ENCODE measurements at regions not wholly inside any gene's neighbourhood (a gene's known extent, or its start where the extent isn't known, plus 50 kb on each side); places are given as distances from the start of the nearest gene placed in this dataset.

- Histone ChIP-seq H3K4me1 (ENCODE audit: control insufficient read depth, insufficient read depth, low read length) (no peaks in the 10 kb centered on the region), H3K36me3 (ENCODE audit: control insufficient read depth, insufficient read depth, low read length) (no peaks in the 10 kb centered on the region), H3K27ac (ENCODE audit: low read length) (no peak overlapping the region), H3K27me3 (ENCODE audit: control insufficient read depth, insufficient read depth, low read length) (peaks cover 28% of the 10 kb centered on the region), H3K4me3 (ENCODE audit: low read length) (no peak overlapping the region), H3K9me3 (ENCODE audit: control insufficient read depth, insufficient read depth, low read length) (no peaks in the 10 kb centered on the region)
- WGBS (ENCODE audit: insufficient coverage) = 74% methylated on average over 4 of the region's 4 CpGs
- Mint-ChIP-seq H3K36me3 (peaks cover 7% of the 10 kb centered on the region), H3K27me3 (ENCODE audit: low read depth in 2 of 2) (peaks cover 57 to 79% of the 10 kb centered on the region in 2 donors), H3K27ac (no peak overlapping the region), H3K4me3 (no peak overlapping the region), H3K4me1 (peaks cover 0 to 4% of the 10 kb centered on the region in 2 donors), H3K9me3 (no peaks in the 10 kb centered on the region)
- no peak for TF ChIP-seq CTCF (IDR thresholded peaks at IDR 0.05)
- DNase-seq (no peak), ATAC-seq (no peak)
- intact Hi-C loops (cut with micrococcal nuclease) = no loop called here
Observed at GRCh38 chr5:73306078-73306719, 133.2 kb downstream of the TMEM174 start.

GRCh38 chr5:73305386-73305785 lies 132.4 kb downstream of the TMEM174 start:
- no peak overlapping the region for H3K27ac ChIP-seq (ENCODE audit: low read length)
- Mint-ChIP-seq H3K9me3 (no peaks in the 10 kb centered on the region), H3K36me3 (peaks cover 7% of the 10 kb centered on the region), H3K4me1 (peaks cover 0 to 4% of the 10 kb centered on the region in 2 donors), H3K27me3 (ENCODE audit: low read depth in 2 of 2) (peaks cover 61 to 85% of the 10 kb centered on the region in 2 donors), H3K27ac (no peak overlapping the region), H3K4me3 (no peak overlapping the region)
- intact Hi-C loops (cut with micrococcal nuclease) = no loop called here
- no peak for TF ChIP-seq CTCF (IDR thresholded peaks at IDR 0.05)
- DNase-seq (no peak), ATAC-seq (no peak)
- H3K36me3 ChIP-seq (ENCODE audit: control insufficient read depth, insufficient read depth, low read length) = no peaks in the 10 kb centered on the region
- peaks cover 32% of the 10 kb centered on the region for H3K27me3 ChIP-seq (ENCODE audit: control insufficient read depth, insufficient read depth, low read length)
- no peaks in the 10 kb centered on the region for H3K9me3 ChIP-seq (ENCODE audit: control insufficient read depth, insufficient read depth, low read length)
- 93% methylated on average over 1 of the region's 3 CpGs for WGBS (ENCODE audit: insufficient coverage)
- H3K4me3 ChIP-seq (ENCODE audit: low read length) = no peak overlapping the region
- H3K4me1 ChIP-seq (ENCODE audit: control insufficient read depth, insufficient read depth, low read length) = no peaks in the 10 kb centered on the region

- Histone ChIP-seq H3K9me3 (ENCODE audit: control insufficient read depth, insufficient read depth, low read length) (no peaks in the 10 kb centered on the region), H3K4me1 (ENCODE audit: control insufficient read depth, insufficient read depth, low read length) (no peaks in the 10 kb centered on the region), H3K27me3 (ENCODE audit: control insufficient read depth, insufficient read depth, low read length) (peaks cover 37% of the 10 kb centered on the region), H3K36me3 (ENCODE audit: control insufficient read depth, insufficient read depth, low read length) (no peaks in the 10 kb centered on the region), H3K4me3 (ENCODE audit: low read length) (no peak overlapping the region), H3K27ac (ENCODE audit: low read length) (no peak overlapping the region)
- TF ChIP-seq CTCF (IDR thresholded peaks at IDR 0.05) = no peak
- DNase-seq (no peak), ATAC-seq (no peak)
- H3K36me3 Mint-ChIP-seq = peaks cover 7% of the 10 kb centered on the region
- no peak overlapping the region for H3K4me3 Mint-ChIP-seq
- peaks cover 0 to 4% of the 10 kb centered on the region in 2 donors for H3K4me1 Mint-ChIP-seq
- peaks cover 61 to 87% of the 10 kb centered on the region in 2 donors for H3K27me3 Mint-ChIP-seq (ENCODE audit: low read depth in 2 of 2)
- H3K27ac Mint-ChIP-seq = no peak overlapping the region
- WGBS (ENCODE audit: insufficient coverage) = 80% methylated on average over 2 of the region's 2 CpGs
- H3K9me3 Mint-ChIP-seq = no peaks in the 10 kb centered on the region
- intact Hi-C loops (cut with micrococcal nuclease) = no loop called here
Observed at GRCh38 chr5:73304381-73304780, 131.4 kb downstream of the TMEM174 start.
